ENCODE measurements at regions not wholly inside any gene's neighbourhood (a gene's known extent, or its start where the extent isn't known, plus 50 kb on each side); places are given as distances from the start of the nearest gene placed in this dataset.

DNA sequence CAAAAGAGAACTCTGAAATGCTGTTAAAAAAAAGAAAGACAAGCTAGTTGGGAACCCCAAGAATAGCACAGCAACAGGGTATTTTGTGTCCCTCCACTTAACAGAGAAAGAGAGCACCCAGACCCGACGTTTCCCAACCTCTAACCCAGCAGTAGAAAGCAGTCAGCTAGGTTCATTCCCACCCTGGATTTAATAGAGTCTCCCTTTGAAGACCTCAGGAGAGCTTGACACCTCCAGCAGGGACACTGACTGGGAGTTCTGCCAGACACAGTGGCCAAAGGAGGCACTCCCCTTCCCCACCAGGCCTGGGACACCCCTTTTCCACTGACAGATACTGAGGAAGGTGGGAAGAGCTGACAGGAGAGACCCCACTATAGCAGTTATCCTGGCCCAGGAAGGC is 337.5 kb upstream of the MSX2 start:
- TF ChIP-seq, protein P1, sequence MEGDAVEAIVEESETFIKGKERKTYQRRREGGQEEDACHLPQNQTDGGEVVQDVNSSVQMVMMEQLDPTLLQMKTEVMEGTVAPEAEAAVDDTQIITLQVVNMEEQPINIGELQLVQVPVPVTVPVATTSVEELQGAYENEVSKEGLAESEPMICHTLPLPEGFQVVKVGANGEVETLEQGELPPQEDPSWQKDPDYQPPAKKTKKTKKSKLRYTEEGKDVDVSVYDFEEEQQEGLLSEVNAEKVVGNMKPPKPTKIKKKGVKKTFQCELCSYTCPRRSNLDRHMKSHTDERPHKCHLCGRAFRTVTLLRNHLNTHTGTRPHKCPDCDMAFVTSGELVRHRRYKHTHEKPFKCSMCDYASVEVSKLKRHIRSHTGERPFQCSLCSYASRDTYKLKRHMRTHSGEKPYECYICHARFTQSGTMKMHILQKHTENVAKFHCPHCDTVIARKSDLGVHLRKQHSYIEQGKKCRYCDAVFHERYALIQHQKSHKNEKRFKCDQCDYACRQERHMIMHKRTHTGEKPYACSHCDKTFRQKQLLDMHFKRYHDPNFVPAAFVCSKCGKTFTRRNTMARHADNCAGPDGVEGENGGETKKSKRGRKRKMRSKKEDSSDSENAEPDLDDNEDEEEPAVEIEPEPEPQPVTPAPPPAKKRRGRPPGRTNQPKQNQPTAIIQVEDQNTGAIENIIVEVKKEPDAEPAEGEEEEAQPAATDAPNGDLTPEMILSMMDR (conservative IDR thresholded peaks at IDR 0.05) = no peak
- DNase-seq = no peak
- H3K36me3 Mint-ChIP-seq (ENCODE audit: low read depth) = no peaks in the 10 kb centered on the region
- H3K9me3 Mint-ChIP-seq = peaks cover 2% of the 10 kb centered on the region
- Histone ChIP-seq H3K36me3 (ENCODE audit: control insufficient read depth, insufficient read depth, low read length) (no peaks in the 10 kb centered on the region), H3K9ac (ENCODE audit: extremely low read depth, low read length, poor library complexity, severe bottlenecking) (no peak overlapping the region), H3K27ac (ENCODE audit: low read depth, low read length) (no peak overlapping the region), H3K9me3 (ENCODE audit: control insufficient read depth, low read length) (no peaks in the 10 kb centered on the region), H3K4me1 (ENCODE audit: control insufficient read depth, insufficient read depth, low read length) (no peaks in the 10 kb centered on the region), H3K4me3 (ENCODE audit: low read length) (no peak overlapping the region), H3K27me3 (ENCODE audit: control insufficient read depth, insufficient read depth, low read length, poor library complexity, severe bottlenecking) (peaks cover 26% of the 10 kb centered on the region)
- no peak overlapping the region for H3K4me3 Mint-ChIP-seq
- 95% methylated on average over 2 of the region's 2 CpGs; no CpG with 5 or more reads in 1 of the 2 experiments for WGBS, 2 experiments (ENCODE audit: insufficient coverage in 1 of 2, insufficient read length in 1 of 2)
- peaks cover 18% of the 10 kb centered on the region for H3K27me3 Mint-ChIP-seq (ENCODE audit: insufficient read depth)
- peaks cover 7% of the 10 kb centered on the region for H3K4me1 Mint-ChIP-seq
- H3K27ac Mint-ChIP-seq = no peak overlapping the region

DNA sequence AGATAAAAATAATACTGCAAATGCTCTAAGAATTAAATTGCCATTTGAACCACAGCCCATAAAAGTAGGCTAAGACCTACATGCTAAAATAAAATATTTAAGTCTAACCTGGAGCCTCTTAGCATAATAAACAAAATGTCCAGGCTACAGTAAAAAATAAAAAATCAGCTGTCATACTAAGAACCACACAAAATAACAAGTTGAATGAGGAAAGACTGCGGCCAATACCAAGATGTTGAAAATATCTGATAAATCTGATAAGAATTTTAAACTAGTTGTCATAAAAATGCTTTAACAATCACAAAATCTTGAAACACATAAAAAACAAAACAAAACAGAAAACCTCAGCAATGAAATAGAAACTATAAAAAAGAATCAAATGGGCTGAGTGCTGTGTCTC is 336.9 kb upstream of the MSX2 start:
- Mint-ChIP-seq H3K9me3 (peaks cover 2% of the 10 kb centered on the region), H3K36me3 (ENCODE audit: low read depth) (no peaks in the 10 kb centered on the region), H3K4me1 (peaks cover 7% of the 10 kb centered on the region), H3K27me3 (ENCODE audit: insufficient read depth) (peaks cover 24% of the 10 kb centered on the region), H3K27ac (no peak overlapping the region), H3K4me3 (no peak overlapping the region)
- Histone ChIP-seq H3K9me3 (ENCODE audit: control insufficient read depth, low read length) (no peaks in the 10 kb centered on the region), H3K9ac (ENCODE audit: extremely low read depth, low read length, poor library complexity, severe bottlenecking) (no peak overlapping the region), H3K4me3 (ENCODE audit: low read length) (no peak overlapping the region), H3K27ac (ENCODE audit: low read depth, low read length) (no peak overlapping the region), H3K4me1 (ENCODE audit: control insufficient read depth, insufficient read depth, low read length) (no peaks in the 10 kb centered on the region), H3K27me3 (ENCODE audit: control insufficient read depth, insufficient read depth, low read length, poor library complexity, severe bottlenecking) (peaks cover 32% of the 10 kb centered on the region), H3K36me3 (ENCODE audit: control insufficient read depth, insufficient read depth, low read length) (no peaks in the 10 kb centered on the region)
- no peak for DNase-seq
- TF ChIP-seq, protein P1 (conservative IDR thresholded peaks at IDR 0.05) = no peak
- WGBS, 2 experiments (ENCODE audit: insufficient coverage in 1 of 2, insufficient read length in 1 of 2) = no CpG with 5 or more reads among the region's 1 CpG

DNA sequence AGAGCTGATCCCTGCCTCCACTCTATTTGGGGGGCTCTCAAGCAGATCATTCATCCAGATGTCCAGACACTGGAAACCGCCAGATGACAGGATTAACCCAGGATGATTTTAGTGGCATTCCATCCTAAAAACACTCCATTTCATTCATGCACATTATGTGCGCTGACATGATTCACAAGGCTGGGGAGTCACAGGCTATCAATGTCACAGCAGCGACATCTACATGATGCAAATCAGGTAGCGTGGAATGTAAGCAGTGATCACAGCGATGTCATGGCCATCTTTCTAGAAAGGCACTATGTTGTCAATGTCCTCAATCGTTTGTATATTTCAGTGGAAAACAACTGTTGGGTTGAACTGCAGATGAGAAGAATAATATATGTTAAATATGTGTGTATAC is 331.5 kb upstream of the MSX2 start:
- Mint-ChIP-seq H3K27ac (no peak overlapping the region), H3K36me3 (ENCODE audit: low read depth) (no peaks in the 10 kb centered on the region), H3K4me1 (peaks cover 5% of the 10 kb centered on the region), H3K27me3 (ENCODE audit: insufficient read depth) (peaks cover 42% of the 10 kb centered on the region), H3K9me3 (no peaks in the 10 kb centered on the region), H3K4me3 (no peak overlapping the region)
- no peak for DNase-seq
- Histone ChIP-seq H3K4me1 (ENCODE audit: control insufficient read depth, insufficient read depth, low read length) (peaks cover 2% of the 10 kb centered on the region), H3K36me3 (ENCODE audit: control insufficient read depth, insufficient read depth, low read length) (no peaks in the 10 kb centered on the region), H3K9ac (ENCODE audit: extremely low read depth, low read length, poor library complexity, severe bottlenecking) (no peak overlapping the region), H3K27ac (ENCODE audit: low read depth, low read length) (no peak overlapping the region), H3K4me3 (ENCODE audit: low read length) (no peak overlapping the region), H3K9me3 (ENCODE audit: control insufficient read depth, low read length) (no peaks in the 10 kb centered on the region), H3K27me3 (ENCODE audit: control insufficient read depth, insufficient read depth, low read length, poor library complexity, severe bottlenecking) (peaks cover 61% of the 10 kb centered on the region)
- 93 to 100% methylated on average over 5 to 6 of the region's 6 CpGs for WGBS, 2 experiments (ENCODE audit: insufficient coverage in 1 of 2, insufficient read length in 1 of 2)
- TF ChIP-seq, protein P1 (conservative IDR thresholded peaks at IDR 0.05) = no peak

Data from endodermal cell (in vitro differentiated cells).